Skin of body (tissue), 1 donor: ENCODE measurements at regions not wholly inside any gene's neighbourhood (a gene's known extent, or its start where the extent isn't known, plus 50 kb on each side); places are given as distances from the start of the nearest gene placed in this dataset.
"Not testable (repeated sequence)": the region's sequence is repeated elsewhere in the genome, so short reads cannot be mapped to it uniquely, and the experiment has no call there.

ENCODE experiments used
- DNase-seq: peaks from one replicate; lab custom pipeline; 2025; lab: John Stamatoyannopoulos, UW

GRCh38 chr6:115276881-115277565 is 783.7 kb downstream of the FRK start:
- no peak for DNase-seq

GRCh38 chr6:115272311-115272710 is 788.4 kb downstream of the FRK start:
- no peak for DNase-seq

GRCh38 chr6:115271434-115271833 is 789.3 kb downstream of the FRK start:
- no peak for DNase-seq

- no peak for DNase-seq
Observed at GRCh38 chr6:115270953-115271352, 789.7 kb downstream of the FRK start.

GRCh38 chr6:115241373-115241772 is 819.3 kb downstream of the FRK start:
- no peak for DNase-seq

GRCh38 chr6:115221198-115221597 is 839.5 kb downstream of the FRK start:
- DNase-seq: no peak

GRCh38 chr6:115220551-115221159 is 840.0 kb downstream of the FRK start:
- peak; percentile 0 for DNase-seq

GRCh38 chr6:115219645-115220044 is 841.0 kb downstream of the FRK start:
- no peak for DNase-seq

- DNase-seq: no peak
Observed at GRCh38 chr6:115216835-115217234, 843.9 kb downstream of the FRK start.

GRCh38 chr6:115214283-115214682 is 846.4 kb downstream of the FRK start:
- no peak for DNase-seq

- DNase-seq: no peak
Observed at GRCh38 chr6:115203381-115203780, 857.3 kb downstream of the FRK start.

- DNase-seq: peak; percentile 37
Observed at GRCh38 chr6:115194981-115195638, 852.3 kb upstream of the HS3ST5 start.

GRCh38 chr6:115191989-115192388 is 849.2 kb upstream of the HS3ST5 start:
- DNase-seq: no peak

- no peak for DNase-seq
Observed at GRCh38 chr6:115190534-115190933, 847.7 kb upstream of the HS3ST5 start.

GRCh38 chr6:115175456-115175855 is 832.6 kb upstream of the HS3ST5 start:
- not testable (repeated sequence) for DNase-seq

- DNase-seq: not testable (repeated sequence)
Observed at GRCh38 chr6:115165912-115166311, 823.1 kb upstream of the HS3ST5 start.

GRCh38 chr6:115159733-115160132 is 816.9 kb upstream of the HS3ST5 start:
- no peak for DNase-seq

GRCh38 chr6:115137910-115138309 is 795.1 kb upstream of the HS3ST5 start:
- DNase-seq: no peak

- DNase-seq: no peak
Observed at GRCh38 chr6:115133790-115134189, 791.0 kb upstream of the HS3ST5 start.

- DNase-seq: no peak
Observed at GRCh38 chr6:115131709-115132490, 789.1 kb upstream of the HS3ST5 start.

- DNase-seq: not testable (repeated sequence)
Observed at GRCh38 chr6:115121513-115121912, 778.7 kb upstream of the HS3ST5 start.

GRCh38 chr6:115120391-115120790 is 777.6 kb upstream of the HS3ST5 start:
- no peak for DNase-seq
